ENCODE measurements at regions not wholly inside any gene's neighbourhood (a gene's known extent, or its start where the extent isn't known, plus 50 kb on each side); places are given as distances from the start of the nearest gene placed in this dataset.

- ChIA-PET POLR2A (no interaction called here), CTCF (ENCODE audit: low intra/inter-chr PET ratio, low total read pairs) (no interaction called here)
- intact Hi-C loops (cut with micrococcal nuclease; ENCODE audit: unreplicated experiment), result no loop called here
- Histone ChIP-seq H3K4me3 (replicated peaks in 1 of 3; ENCODE audit: insufficient read depth in 1 of 3, low read depth in 2 of 3, low read length in 3 of 3) (no peak overlapping the region), H3K36me3 (replicated peaks in 1 of 2; ENCODE audit: control insufficient read depth in 1 of 2, insufficient read depth in 2 of 2, low read length in 2 of 2) (no peaks in the 10 kb centered on the region), H3K79me2 (ENCODE audit: insufficient read depth, low read length) (no peaks in the 10 kb centered on the region), H2AFZ (ENCODE audit: low read length) (no peak overlapping the region), H3K27ac (ENCODE audit: extremely low read length, insufficient read depth, low read length) (no peak overlapping the region), H3K9ac (ENCODE audit: insufficient read depth, low read depth, low read length) (no peak overlapping the region), H3K4me1 (ENCODE audit: insufficient read depth, low read length) (no peaks in the 10 kb centered on the region), H3K9me3 (ENCODE audit: low read length) (peaks cover 13% of the 10 kb centered on the region), H4K20me1 (ENCODE audit: insufficient read depth, low read length) (no peaks in the 10 kb centered on the region), H3K27me3 (ENCODE audit: control insufficient read depth in 1 of 2, insufficient read depth in 2 of 2, low read length in 2 of 2) (no peaks in the 10 kb centered on the region), H3K4me2 (ENCODE audit: low read depth, low read length) (no peak overlapping the region)
- FAIRE-seq (no peak), ATAC-seq (no peak), DNase-seq (ENCODE audit: low spot score) (no peak)
- in situ Hi-C loops (cut with HindIII; ENCODE audit: extremely low pct_ligation_motif_present, low pct_unique_long_range_greater_than_20kb), result no loop called here
- no TSS peak for BruUV-seq (replicated peaks)
- WGBS (ENCODE audit: low lambda C conversion rate), result 3% methylated on average over 3 of the region's 3 CpGs
- TF ChIP-seq BATF2 (CRISPR knock-in tag; IDR thresholded peaks at IDR 0.05), result no peak
- no peak for TF ChIP-seq ZXDC (CRISPR knock-in tag; IDR thresholded peaks at IDR 0.05)
- no peak for TF ChIP-seq ZNF235 (CRISPR knock-in tag; IDR thresholded peaks at IDR 0.05; ENCODE audit: borderline replicate concordance)
- TF ChIP-seq, protein P1, sequence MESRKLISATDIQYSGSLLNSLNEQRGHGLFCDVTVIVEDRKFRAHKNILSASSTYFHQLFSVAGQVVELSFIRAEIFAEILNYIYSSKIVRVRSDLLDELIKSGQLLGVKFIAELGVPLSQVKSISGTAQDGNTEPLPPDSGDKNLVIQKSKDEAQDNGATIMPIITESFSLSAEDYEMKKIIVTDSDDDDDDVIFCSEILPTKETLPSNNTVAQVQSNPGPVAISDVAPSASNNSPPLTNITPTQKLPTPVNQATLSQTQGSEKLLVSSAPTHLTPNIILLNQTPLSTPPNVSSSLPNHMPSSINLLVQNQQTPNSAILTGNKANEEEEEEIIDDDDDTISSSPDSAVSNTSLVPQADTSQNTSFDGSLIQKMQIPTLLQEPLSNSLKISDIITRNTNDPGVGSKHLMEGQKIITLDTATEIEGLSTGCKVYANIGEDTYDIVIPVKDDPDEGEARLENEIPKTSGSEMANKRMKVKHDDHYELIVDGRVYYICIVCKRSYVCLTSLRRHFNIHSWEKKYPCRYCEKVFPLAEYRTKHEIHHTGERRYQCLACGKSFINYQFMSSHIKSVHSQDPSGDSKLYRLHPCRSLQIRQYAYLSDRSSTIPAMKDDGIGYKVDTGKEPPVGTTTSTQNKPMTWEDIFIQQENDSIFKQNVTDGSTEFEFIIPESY (CRISPR knock-in tag; IDR thresholded peaks at IDR 0.05), result no peak
- TF ChIP-seq ZNF446 (CRISPR knock-in tag; IDR thresholded peaks at IDR 0.05), result no peak
- TF ChIP-seq PCBP1 (IDR thresholded peaks at IDR 0.05; ENCODE audit: borderline replicate concordance, low read depth, low read length), result no peak
- no peak for TF ChIP-seq ZNF616 (CRISPR knock-in tag; IDR thresholded peaks at IDR 0.05; ENCODE audit: low read depth)
- TF ChIP-seq ZSCAN20 (CRISPR knock-in tag; IDR thresholded peaks at IDR 0.05; ENCODE audit: borderline replicate concordance), result no peak
- TF ChIP-seq TEF (CRISPR knock-in tag; IDR thresholded peaks at IDR 0.05), result no peak
- TF ChIP-seq ZNF496 (CRISPR knock-in tag; IDR thresholded peaks at IDR 0.05; ENCODE audit: insufficient replicate concordance), result no peak
- TF ChIP-seq ZBTB4 (CRISPR knock-in tag; IDR thresholded peaks at IDR 0.05; ENCODE audit: borderline replicate concordance), result no peak
- TF ChIP-seq, protein P2, sequence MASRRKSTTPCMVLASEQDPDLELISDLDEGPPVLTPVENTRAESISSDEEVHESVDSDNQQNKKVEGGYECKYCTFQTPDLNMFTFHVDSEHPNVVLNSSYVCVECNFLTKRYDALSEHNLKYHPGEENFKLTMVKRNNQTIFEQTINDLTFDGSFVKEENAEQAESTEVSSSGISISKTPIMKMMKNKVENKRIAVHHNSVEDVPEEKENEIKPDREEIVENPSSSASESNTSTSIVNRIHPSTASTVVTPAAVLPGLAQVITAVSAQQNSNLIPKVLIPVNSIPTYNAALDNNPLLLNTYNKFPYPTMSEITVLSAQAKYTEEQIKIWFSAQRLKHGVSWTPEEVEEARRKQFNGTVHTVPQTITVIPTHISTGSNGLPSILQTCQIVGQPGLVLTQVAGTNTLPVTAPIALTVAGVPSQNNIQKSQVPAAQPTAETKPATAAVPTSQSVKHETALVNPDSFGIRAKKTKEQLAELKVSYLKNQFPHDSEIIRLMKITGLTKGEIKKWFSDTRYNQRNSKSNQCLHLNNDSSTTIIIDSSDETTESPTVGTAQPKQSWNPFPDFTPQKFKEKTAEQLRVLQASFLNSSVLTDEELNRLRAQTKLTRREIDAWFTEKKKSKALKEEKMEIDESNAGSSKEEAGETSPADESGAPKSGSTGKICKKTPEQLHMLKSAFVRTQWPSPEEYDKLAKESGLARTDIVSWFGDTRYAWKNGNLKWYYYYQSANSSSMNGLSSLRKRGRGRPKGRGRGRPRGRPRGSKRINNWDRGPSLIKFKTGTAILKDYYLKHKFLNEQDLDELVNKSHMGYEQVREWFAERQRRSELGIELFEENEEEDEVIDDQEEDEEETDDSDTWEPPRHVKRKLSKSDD (CRISPR knock-in tag; IDR thresholded peaks at IDR 0.05; ENCODE audit: low read depth), result no peak
Measured at GRCh38 chr15:94615688-94616087, 384.3 kb downstream of the MCTP2 start.
